ACC112 (cell line): ENCODE measurements at regions not wholly inside any gene's neighbourhood (a gene's known extent, or its start where the extent isn't known, plus 50 kb on each side); places are given as distances from the start of the nearest gene placed in this dataset.

ENCODE experiments used
- H2AFZ ChIP-seq: fragments of 200-600 bp; sonication (generic); one replicate; pipeline ENCODE4 v1.6.0; 2017; ENCODE audit warnings: antibody characterized with exemption, low read length; ENCODE audit not compliant: unreplicated experiment
- H3K27ac ChIP-seq: fragments of 200-600 bp; sonication (generic); 2 replicates; pipeline ENCODE4 v1.5.1; 2014; ENCODE audit warnings: low read depth, mild to moderate bottlenecking, antibody characterized with exemption, low read length, moderate library complexity
- H3K27me3 ChIP-seq: fragments of 200-600 bp; sonication (generic); 2 replicates; pipeline ENCODE4 v1.6.1; 2014; ENCODE audit warnings: mild to moderate bottlenecking, antibody characterized with exemption, low read length, moderate library complexity, mixed read lengths; ENCODE audit not compliant: insufficient read depth
- H3K36me3 ChIP-seq: fragments of 200-600 bp; sonication (generic); 2 replicates; pipeline ENCODE4 v1.6.1; 2016; ENCODE audit warnings: mild to moderate bottlenecking, antibody characterized with exemption, low read length, moderate library complexity, mixed read lengths; ENCODE audit not compliant: insufficient read depth
- H3K4me1 ChIP-seq: fragments of 200-600 bp; sonication (generic); one replicate; pipeline ENCODE4 v1.6.1; 2016; ENCODE audit warnings: low read length, mixed read lengths; ENCODE audit not compliant: insufficient read depth, unreplicated experiment, control insufficient read depth
- H3K4me3 ChIP-seq: fragments of 200-600 bp; sonication (generic); 2 replicates; pipeline ENCODE4 v1.5.1; 2014; ENCODE audit warnings: mild to moderate bottlenecking, low read depth, low read length
- H3K79me2 ChIP-seq: fragments of 200-600 bp; sonication (generic); one replicate; pipeline ENCODE4 v1.6.0; 2016; ENCODE audit warnings: low read length; ENCODE audit not compliant: control insufficient read depth, unreplicated experiment, insufficient read depth

- H3K4me1 ChIP-seq: no peaks in the 10 kb centered on the region
- H3K4me3 ChIP-seq: no peak overlapping the region
- no peak overlapping the region for H3K27ac ChIP-seq
- H3K27me3 ChIP-seq: peaks cover 43% of the 10 kb centered on the region
- no peak overlapping the region for H2AFZ ChIP-seq
- H3K36me3 ChIP-seq: no peaks in the 10 kb centered on the region
- H3K79me2 ChIP-seq: no peaks in the 10 kb centered on the region
Measured at GRCh38 chr12:4106621-4107020, 166.9 kb upstream of the CCND2 start.

GRCh38 chr12:4104722-4105244 is 168.8 kb upstream of the CCND2 start:
- Histone ChIP-seq H3K4me1 (no peaks in the 10 kb centered on the region), H3K27me3 (peaks cover 39% of the 10 kb centered on the region), H3K36me3 (no peaks in the 10 kb centered on the region), H3K4me3 (no peak overlapping the region), H3K79me2 (no peaks in the 10 kb centered on the region), H3K27ac (no peak overlapping the region), H2AFZ (no peak overlapping the region)

- no peaks in the 10 kb centered on the region for H3K79me2 ChIP-seq
Measured at GRCh38 chr12:4099276-4099675, 174.3 kb upstream of the CCND2 start.

GRCh38 chr12:4091016-4091743 is 182.4 kb upstream of the CCND2 start:
- Histone ChIP-seq H2AFZ (no peak overlapping the region), H3K4me3 (no peak overlapping the region), H3K27me3 (peaks cover 14% of the 10 kb centered on the region; the same call in 1 of the 2 replicates), H3K4me1 (no peaks in the 10 kb centered on the region), H3K36me3 (no peaks in the 10 kb centered on the region), H3K79me2 (no peaks in the 10 kb centered on the region), H3K27ac (no peak overlapping the region)

More at GRCh38 chr12:4099276-4099675, 174.3 kb upstream of the CCND2 start:
- H3K27me3 ChIP-seq: peaks cover 22% of the 10 kb centered on the region
- H3K4me3 ChIP-seq: no peak overlapping the region
- no peak overlapping the region for H3K27ac ChIP-seq
- H3K36me3 ChIP-seq: no peaks in the 10 kb centered on the region
- H2AFZ ChIP-seq: no peak overlapping the region
- H3K4me1 ChIP-seq: no peaks in the 10 kb centered on the region

GRCh38 chr12:4089956-4090355 is 183.6 kb upstream of the CCND2 start:
- H3K4me1 ChIP-seq: no peaks in the 10 kb centered on the region
- H3K79me2 ChIP-seq: no peaks in the 10 kb centered on the region
- no peak overlapping the region for H3K4me3 ChIP-seq
- H3K36me3 ChIP-seq: no peaks in the 10 kb centered on the region
- no peak overlapping the region for H3K27ac ChIP-seq
- peaks cover 16% of the 10 kb centered on the region; the same call in 1 of the 2 replicates for H3K27me3 ChIP-seq
- no peak overlapping the region for H2AFZ ChIP-seq

GRCh38 chr12:4089121-4089606 is 184.4 kb upstream of the CCND2 start:
- H3K27ac ChIP-seq: no peak overlapping the region
- no peak overlapping the region for H3K4me3 ChIP-seq
- H3K36me3 ChIP-seq: no peaks in the 10 kb centered on the region
- no peak overlapping the region for H2AFZ ChIP-seq
- no peaks in the 10 kb centered on the region for H3K4me1 ChIP-seq
- H3K27me3 ChIP-seq: peaks cover 17% of the 10 kb centered on the region
- no peaks in the 10 kb centered on the region for H3K79me2 ChIP-seq

GRCh38 chr12:4088451-4088850 is 185.1 kb upstream of the CCND2 start:
- Histone ChIP-seq H3K4me3 (no peak overlapping the region), H3K4me1 (no peaks in the 10 kb centered on the region), H3K36me3 (no peaks in the 10 kb centered on the region), H3K27ac (no peak overlapping the region), H3K27me3 (peaks cover 21% of the 10 kb centered on the region), H3K79me2 (no peaks in the 10 kb centered on the region), H2AFZ (no peak overlapping the region)

- Histone ChIP-seq H2AFZ (no peak overlapping the region), H3K4me1 (no peaks in the 10 kb centered on the region), H3K36me3 (no peaks in the 10 kb centered on the region), H3K79me2 (no peaks in the 10 kb centered on the region), H3K4me3 (no peak overlapping the region), H3K27ac (no peak overlapping the region), H3K27me3 (peaks cover 21% of the 10 kb centered on the region)
Measured at GRCh38 chr12:4086481-4086880, 187.1 kb upstream of the CCND2 start.

GRCh38 chr12:4084573-4084972 is 189.0 kb upstream of the CCND2 start:
- no peaks in the 10 kb centered on the region for H3K36me3 ChIP-seq
- H3K79me2 ChIP-seq: no peaks in the 10 kb centered on the region
- peaks cover 17% of the 10 kb centered on the region for H3K27me3 ChIP-seq
- no peaks in the 10 kb centered on the region for H3K4me1 ChIP-seq
- H3K27ac ChIP-seq: no peak overlapping the region
- H2AFZ ChIP-seq: no peak overlapping the region
- no peak overlapping the region for H3K4me3 ChIP-seq

- Histone ChIP-seq H3K79me2 (no peaks in the 10 kb centered on the region), H3K4me3 (no peak overlapping the region), H3K36me3 (no peaks in the 10 kb centered on the region), H3K4me1 (no peaks in the 10 kb centered on the region), H3K27ac (no peak overlapping the region), H2AFZ (no peak overlapping the region), H3K27me3 (peaks cover 17% of the 10 kb centered on the region)
Measured at GRCh38 chr12:4082809-4083403, 190.7 kb upstream of the CCND2 start.

- no peaks in the 10 kb centered on the region for H3K36me3 ChIP-seq
- H3K4me1 ChIP-seq: no peaks in the 10 kb centered on the region
- H3K4me3 ChIP-seq: no peak overlapping the region
- H3K27me3 ChIP-seq: peaks cover 8% of the 10 kb centered on the region
- no peak overlapping the region for H3K27ac ChIP-seq
- H3K79me2 ChIP-seq: no peaks in the 10 kb centered on the region
- H2AFZ ChIP-seq: no peak overlapping the region
Measured at GRCh38 chr12:4080213-4080612, 193.3 kb upstream of the CCND2 start.
